NCI-H2227 (cell line): ENCODE measurements at regions not wholly inside any gene's neighbourhood (a gene's known extent, or its start where the extent isn't known, plus 50 kb on each side); places are given as distances from the start of the nearest gene placed in this dataset.

ENCODE experiments used
- DNase-seq: peaks from one replicate; lab custom pipeline; 2025; ENCODE audit not compliant: unreplicated experiment; lab: John Stamatoyannopoulos, UW

DNA sequence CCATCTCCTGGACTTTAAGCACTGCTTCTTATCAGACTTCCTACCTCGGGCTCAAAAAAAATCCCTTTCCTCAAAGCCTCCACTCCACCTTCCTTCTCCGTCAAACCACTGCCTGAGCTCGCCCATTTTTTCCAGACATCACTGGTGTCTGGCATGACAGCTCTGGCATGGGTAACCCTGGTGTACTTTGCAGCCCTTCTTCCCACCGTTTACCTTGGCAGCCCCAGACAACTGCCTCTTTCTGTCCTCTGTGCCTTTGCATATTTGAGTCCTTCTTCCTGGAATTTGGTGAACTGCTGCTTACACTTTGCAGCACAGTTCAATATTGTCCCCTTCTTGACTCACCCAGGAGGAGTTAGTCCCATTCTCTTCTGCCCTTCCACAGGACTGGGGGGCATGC is 144.6 kb upstream of the TBX20 start:
- no peak for DNase-seq

DNA sequence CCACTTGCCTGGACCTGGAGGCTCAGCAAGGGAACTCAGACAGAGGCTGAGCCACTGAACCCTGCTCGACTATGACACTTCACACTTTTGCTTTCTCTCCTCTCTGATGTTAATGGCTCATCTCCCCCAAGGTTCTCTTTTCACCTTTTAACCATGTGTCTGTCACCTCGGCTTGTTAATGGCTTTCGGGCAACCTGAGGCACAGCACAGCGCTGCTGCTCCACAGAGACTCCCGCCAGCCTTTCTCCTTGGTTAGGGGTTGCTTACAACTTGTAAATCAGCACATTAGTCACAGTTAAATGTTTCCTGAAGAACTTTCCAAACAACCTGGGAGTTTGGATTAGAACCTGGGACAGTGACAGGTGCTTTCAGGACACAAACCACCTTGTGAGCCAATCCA is 136.2 kb upstream of the TBX20 start:
- no peak for DNase-seq

DNA sequence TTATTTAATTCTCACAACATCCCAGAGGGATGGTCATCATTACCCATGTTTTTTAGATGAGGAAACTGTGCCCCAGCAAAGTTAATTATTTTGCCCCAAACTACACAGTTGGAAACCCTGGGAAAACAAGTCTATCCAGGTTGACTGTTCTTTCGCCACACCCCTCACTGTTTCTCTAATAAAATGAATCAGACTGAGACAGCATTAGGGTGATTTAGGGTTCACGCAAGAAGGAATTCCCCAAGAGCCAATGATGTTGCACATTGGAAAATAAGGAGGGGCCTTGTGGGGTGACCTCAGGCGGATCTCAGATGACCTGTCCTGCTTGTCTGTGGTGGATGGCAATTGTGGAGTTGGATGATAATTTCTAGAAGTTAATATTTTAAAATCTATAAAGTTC is 135.7 kb upstream of the TBX20 start:
- no peak for DNase-seq

DNA sequence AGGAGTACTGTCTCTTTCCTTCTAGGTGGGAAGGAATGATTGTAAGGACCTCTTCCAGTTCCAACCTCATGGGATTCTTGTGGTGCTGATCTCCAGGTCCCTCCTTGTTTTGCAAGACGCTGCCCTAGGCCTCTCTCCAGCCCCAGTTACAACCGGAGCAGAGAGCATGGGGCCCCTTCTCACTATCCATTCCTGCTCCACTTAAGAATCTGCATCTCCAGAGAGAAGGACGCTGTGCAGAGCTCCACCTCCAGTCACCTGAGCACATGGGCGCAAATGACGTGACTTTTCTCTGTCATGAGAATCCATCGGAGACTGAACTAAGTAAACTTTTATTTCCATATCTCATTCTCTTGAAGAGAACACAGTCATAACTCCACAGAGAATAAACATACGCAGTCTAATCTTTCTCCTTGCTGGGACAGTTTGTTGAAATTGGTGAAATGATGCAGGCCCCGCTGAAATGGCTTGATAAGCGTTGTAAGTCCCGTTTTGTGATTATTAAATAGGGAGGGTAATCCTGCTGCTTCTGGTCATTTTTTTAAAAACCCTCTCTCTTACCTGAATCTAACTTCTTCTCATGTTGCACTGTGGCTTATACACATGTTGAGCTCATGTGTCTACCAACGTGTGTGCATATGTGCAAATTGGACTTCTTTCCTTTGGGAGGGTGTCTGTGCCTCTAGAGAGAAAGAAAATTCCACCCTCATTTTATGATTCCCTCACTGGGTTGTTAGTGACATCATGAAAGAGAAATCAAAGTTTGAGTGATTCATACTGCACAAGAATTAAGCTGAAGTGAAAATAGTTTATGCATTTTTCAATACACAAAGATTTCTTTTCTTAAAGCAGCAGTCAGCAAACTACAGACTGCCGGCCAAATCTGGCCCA is 133.2 kb upstream of the TBX20 start:
- no peak for DNase-seq

DNA sequence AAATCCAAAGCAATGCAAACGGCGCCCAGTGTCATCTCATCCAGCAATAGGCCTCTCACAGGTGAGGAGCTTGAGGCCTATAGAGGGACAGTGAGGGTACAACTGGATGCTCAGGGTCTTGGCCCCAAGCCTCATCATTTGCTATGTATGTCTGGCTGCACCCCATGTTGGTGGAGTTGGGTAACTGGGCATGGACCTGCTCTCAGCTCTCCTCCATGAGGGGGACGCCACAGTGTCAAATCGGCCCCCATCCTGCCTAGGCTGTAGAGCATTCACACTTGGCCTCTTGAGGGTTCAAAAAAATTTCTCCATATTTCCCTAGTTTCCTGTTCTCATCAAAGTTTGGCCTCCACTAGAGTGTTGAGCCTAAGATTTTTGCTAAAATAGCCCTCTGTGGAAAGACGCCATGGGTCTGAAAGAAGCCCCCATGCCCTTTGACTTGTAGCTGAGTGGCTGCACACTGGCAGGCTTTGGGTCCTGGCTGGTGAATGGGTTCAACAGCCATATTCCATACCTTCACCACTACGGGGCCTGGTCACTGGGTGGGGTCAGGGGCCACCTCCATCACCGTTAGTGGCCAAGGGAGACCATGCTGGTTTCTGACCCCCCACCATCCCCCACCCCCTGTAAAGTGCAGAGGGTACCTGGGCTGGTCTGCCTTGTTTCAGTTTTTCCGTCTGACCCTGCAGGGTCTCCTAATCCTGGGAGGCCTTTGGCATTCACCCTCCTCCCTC is 132.3 kb upstream of the TBX20 start:
- DNase-seq: no peak

DNA sequence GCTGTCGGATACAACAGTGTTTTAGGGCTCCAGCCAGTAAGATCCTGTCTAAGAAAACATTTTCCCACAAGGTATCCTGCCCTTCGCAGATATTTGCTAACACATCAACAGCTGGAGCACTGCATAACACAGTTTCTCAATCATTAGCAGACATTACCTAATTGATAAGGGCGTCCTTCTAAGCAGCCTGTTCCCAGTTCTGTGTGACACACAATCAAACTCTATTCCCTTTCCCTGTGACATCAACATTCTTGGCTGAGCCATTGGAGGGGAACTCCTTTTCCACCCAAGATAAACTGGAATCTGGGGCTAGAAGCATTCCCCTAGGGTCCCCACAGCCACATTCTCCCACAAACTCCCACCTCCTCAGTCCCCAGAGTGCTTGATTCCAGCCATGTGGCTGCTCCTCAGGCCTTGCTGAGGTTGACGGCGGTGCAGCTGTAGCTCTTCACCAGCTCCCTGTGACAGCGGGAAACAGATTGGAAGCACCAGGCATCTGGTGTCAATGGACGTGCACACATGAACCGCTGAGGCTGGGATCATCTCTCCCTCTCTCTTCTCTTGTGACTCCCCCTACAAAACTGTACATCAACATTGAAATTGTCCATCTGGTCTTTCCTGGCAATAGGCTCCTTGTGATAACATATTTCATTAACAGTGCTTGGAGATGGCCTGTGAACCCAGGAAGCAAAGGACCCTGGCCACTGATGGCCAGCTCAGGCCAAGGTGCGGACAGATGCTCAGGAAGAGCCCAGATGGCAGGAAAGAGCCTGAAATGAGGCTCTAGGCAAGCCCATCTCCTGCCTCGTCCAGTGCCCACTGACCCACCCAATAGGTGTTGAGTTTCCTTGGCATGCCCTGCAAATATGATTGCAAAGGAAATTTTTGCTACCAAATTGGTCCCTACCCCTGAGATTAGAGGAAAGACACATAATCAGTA is 131.1 kb upstream of the TBX20 start:
- DNase-seq: no peak

DNA sequence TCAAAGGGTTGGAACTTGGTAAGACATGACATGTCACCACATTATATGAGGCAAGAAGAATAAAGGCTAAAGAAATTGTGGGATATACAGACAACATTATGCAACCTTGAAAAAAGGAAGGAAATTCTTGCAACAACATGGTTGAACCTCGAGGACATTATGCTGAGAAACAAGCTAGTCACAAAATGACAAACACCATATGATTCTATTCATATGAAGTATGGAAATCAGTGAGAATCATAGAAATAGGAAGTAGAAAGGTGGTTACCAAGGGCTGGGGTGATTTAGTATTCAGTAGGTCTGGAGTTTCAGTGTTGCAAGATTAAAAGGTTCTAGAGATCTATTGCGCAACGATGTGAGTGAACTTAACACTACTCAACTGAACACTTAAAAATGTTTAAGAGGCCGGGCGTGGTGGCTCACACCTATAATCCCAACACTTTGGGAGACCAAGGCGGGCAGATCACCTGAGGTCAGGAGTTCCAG is 126.9 kb upstream of the TBX20 start:
- DNase-seq: no peak

DNA sequence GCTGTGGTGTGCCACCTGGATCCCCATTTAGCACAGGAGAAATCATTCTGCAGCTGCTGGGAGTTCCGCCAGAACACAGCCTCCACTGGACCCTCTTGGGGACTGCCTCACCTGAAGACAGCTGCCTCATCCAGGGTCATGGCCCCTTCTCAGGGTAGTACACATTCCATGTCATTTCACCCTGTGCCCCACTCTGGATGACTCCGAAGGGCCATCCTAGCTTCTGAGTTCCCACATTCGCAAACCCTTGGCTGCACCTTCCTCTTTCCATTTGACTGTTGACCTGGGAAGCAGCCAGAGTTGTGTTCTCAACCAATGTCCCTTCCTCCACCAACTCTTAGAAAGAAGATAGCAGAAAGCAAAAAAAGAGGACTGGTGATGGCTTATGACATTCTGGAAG is 125.6 kb upstream of the TBX20 start:
- DNase-seq: no peak

DNA sequence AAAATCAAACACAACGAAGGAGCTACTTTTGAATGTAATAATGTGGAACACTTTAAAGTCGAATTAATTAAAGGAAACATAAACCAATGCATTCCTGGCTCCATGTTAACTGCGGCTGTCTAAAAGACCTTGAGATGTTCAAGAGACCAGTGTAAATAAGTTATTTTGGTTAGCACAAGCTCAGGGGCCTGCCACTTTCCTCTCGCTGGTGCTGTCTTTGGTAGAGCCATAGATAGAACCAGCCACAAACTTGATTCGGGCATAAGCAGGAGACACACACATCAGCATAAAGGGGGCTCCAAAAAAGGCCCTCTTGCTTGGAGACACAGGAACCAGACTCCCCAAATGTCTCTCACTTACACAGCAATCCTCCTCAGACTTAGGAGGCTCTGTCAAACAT is 121.6 kb upstream of the TBX20 start:
- DNase-seq: no peak

DNA sequence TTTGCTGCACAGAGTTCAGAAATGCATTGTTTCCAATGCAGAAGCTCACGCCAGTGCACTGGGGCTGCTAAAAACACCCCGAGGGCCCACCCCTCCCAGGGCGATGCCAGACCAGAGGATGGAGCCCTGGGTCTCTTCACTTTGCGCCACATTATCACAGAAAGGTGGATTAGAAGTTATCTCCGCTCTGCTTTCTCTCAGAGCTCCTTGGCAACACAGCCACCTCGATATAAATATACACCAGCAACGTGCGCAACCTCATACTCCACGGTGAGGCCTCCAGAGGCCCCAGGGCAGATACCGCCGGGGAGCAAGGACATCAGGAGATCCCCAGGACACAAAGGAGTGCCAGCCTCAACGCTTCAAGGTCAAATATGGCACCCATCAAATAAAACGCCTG is 121.0 kb upstream of the TBX20 start:
- no peak for DNase-seq

DNA sequence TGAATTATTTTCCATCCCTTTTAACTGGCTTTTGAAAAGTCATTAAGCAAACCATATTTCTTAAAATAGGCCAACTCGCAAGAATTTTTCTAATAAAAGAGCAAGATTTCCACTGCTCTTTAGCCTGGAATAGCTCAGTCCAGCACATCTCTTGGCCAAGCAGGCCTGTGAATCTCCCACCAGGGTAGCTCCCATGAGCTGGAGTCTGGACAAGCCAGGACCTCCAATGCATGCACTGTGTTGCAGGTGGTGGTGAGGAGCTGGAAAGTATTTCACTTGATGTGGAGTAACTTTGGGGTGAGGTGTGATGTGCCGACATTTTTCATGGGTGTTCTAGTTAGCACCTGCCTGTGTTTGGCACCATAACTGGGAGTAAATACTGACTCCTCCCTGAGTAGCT is 117.3 kb upstream of the TBX20 start:
- DNase-seq: no peak

DNA sequence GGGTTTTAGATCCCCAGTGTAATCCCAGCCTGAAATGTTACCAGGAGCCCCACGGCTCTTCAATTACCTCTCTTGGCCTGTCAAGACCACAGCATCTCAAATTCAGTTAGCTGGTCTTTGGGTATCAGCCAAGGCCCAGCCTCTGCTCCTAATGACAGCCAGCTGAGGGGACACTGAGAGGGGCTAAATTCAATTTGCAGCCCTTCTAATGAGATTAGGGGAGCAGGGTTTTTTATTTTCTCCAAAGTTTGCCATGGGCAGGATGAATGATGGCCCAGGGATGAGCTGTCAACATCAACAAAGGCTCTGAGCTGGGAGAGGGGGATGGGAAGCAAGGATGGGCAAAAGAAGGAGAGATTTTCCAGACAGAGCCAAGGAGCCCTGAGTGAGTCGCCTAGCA is 116.8 kb upstream of the TBX20 start:
- DNase-seq: no peak

DNA sequence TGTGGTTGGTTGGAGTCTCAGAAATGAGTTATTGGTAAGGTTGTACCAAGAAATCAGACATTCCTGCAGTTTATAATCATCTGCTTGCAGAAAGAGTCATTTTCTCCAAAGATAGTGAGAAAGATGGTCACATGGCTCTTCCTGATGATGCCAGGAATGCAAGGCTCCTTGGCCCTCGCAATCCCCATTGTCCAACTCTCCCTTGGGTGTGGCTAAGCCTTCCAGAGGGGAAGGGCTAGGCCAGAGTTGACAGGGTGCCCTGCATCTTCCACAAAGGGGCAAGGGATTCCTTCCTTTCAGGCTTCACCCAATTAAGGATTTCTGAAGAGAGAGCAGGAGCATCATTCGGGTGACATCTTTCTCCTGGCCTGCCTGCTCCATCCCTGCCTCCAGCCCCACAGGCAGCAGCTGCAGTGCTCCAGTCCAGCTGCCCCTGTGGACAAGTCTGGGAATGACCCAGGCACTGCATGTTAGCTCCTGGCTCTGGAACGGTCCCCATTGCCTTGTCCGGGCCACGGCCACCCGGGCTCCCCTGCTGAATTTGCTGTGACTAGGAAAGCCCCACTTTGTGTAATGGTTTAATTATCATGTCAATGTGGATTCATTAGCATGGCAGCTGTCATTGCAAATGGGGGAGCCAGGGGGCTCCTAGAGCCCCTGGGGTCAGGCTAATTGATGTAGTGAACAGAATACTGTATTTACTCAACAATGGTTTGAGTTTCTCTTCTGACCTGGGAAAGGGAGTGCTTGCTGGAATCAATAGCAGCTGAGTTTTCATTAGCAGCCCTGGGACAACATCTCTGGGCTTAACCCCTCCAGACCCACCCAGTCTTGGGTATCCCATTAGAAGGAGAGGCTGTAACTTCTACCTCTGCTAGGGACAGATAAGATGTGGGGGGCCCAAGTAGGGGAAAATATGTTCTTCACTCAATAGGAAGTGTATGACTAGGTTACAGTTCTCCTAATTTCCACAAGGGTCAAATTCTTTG is 112.6 kb upstream of the TBX20 start:
- DNase-seq: no peak

DNA sequence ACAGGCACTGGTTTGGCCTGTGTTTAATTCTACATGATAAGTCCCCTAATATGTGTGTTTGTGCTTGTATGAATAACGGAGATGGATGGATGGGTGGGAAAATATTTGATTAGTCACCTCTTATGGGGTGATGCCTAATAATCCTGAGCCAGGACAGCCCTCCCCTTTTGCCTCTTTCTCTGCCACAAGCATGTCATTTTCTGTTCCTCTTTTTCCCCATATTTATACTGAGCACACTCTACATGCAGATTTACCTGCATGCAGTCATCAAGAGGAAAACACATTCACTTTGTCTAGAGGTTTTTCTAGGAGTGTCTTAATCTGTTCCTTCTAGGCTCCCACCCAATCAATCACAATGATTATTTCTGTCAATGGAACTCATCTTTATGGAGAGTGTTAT is 111.6 kb upstream of the TBX20 start:
- no peak for DNase-seq

DNA sequence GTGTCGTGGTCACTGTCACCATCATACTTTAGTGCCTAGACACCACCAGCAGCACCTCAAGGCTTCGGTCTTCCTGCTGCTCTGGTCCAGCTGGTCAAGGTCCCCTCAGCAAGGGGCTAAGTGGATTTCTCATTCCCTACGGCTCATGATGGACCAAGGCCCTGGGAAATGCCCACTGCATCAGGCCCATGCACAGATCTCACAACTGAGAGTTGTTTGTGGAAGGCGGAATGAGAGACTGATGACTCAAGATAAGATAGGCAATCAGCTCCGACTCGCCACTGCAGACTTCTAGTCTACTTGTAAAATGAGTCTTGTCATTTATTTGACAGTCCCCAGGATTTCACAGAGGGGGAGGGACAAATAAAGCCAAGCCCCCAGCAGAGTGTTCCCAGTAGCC is 108.4 kb upstream of the TBX20 start:
- no peak for DNase-seq

DNA sequence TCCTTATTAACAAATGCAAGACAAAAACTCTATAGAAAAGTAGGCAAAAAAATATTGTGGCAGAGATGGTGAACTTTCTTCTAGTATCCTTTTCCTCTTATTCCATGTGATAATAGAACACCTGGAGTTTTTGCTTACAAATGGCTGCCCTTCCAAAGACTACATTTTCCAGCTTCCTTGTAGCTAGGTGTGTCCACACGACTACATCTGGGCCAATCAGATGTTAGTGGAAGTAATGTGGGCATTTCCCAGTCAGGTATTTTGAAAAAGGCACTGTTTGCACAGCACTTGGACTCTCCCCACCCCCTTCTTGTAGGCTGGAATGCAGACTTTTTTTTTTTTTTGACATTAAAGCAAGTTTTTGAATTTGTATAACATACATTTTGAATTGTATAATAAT is 105.5 kb upstream of the TBX20 start:
- no peak for DNase-seq

DNA sequence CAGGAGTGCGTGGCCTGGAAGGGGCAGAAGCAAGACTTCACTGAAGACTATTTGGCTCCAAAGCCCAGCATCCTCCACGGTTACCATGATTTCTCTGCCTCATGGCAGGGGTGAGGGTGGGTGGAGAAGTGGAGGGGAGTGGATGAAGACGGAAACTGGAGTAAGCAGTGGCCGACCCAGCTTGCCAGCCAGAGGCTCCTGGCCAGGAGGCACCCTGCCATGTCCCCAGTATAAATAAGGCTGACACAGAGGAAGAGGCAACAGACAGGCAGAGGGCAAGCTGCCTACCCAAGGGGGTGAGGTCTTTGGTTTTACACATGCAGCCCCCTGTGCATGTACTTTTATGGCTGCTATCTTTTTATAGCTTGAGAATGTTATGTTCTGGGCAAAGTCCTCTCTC is 102.6 kb upstream of the TBX20 start:
- no peak for DNase-seq

DNA sequence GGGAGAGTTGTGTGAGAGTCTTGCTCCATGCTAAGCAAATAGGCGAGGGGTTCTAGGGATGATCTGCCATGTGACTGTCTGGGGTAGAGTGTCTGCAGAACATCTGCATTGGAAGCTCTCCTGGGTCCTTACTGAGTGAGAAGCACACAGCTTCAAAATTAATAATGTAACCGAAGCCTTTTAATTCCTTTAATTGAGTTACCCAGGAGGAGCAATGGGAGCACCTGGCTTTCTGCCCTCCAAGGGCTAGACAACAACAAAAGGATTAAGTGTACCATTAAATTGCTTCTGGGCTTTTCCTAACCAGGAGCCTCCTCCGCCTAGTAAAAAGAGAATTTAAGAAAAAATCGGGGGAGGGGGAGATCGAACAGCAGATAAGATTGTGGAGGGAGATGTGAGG is 102.0 kb upstream of the TBX20 start:
- DNase-seq: no peak

DNA sequence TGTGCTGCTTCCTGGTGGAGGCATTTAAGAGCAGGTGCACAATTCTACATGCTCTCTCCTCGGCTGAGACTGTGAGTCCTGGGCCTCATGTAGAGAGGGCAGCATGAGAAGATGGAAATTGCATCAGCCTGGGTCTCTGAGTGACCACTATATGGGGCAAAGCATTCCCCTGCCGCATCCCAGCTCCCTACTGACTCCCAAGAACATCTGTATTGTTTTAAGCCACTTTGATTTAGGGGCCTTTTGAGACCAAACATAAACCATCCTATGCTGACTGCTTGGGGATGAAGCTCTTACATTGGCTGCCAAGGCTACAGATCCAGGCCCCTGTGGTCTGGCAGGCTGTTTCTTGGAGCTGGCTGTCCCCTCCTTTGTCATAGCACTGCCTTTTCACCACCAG is 101.3 kb upstream of the TBX20 start:
- no peak for DNase-seq

DNA sequence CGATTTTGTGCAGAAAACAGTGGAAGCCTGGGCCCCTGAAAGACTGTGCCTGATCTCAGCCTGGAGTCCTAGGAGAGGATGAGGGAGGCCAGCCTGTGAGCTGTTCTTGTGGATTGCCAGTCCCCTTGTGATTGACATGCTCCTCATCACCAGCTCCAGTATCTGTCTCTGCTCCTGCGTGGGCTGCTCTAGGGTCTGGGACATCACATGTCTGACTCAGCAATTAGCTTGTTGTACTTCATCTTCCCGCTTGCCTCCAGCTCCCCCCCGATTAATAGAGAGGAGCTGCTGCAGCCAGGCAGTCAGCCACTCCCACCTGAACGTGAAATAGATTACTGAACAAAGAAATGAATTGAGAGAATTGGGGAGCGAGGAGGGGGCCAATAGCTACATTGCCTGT is 99.6 kb upstream of the TBX20 start:
- no peak for DNase-seq
